Amniotic stem cell (primary cell): ENCODE measurements at regions not wholly inside any gene's neighbourhood (a gene's known extent, or its start where the extent isn't known, plus 50 kb on each side); places are given as distances from the start of the nearest gene placed in this dataset.

Experiments
- DNase-seq: peaks from one replicate; lab custom pipeline; 2025; lab: John Stamatoyannopoulos, UW

DNA sequence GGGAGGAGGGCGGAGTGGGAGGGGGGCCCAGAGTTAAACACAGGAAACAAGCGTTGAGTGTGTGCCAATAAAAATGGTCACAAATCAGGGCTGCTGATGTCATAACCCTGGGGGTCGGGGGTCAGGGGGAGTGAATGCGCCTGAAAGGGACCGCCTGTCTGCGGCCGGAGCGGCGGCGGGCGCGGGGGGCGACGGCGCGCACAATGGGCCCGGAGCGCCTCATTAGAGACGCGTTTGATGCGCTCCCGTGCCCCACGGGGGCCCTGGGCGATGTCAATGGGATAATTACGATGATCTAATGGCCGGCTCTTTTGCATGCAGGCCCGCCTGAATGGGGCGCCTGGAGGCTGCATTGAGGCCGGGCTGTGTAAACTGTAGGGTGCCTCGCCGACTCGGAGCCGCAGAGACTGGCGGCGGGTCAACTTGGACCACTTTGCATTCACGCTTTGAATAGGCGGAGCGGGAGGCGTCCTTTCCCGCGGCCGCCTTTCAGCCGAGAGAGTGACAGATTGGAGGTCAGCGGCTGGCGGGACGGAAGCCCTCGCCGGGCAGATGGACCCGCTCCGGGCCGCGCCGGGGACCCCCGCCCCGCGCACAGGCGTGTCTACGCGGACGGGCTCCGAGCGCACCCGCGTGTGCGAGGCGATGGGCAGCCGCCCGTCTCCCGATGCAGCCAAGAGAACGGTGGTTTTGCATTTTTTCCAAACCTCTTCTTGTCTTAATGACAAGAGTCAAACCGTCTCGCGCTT lies 296.1 kb downstream of the TFAP2C start:
- no peak for DNase-seq

DNA sequence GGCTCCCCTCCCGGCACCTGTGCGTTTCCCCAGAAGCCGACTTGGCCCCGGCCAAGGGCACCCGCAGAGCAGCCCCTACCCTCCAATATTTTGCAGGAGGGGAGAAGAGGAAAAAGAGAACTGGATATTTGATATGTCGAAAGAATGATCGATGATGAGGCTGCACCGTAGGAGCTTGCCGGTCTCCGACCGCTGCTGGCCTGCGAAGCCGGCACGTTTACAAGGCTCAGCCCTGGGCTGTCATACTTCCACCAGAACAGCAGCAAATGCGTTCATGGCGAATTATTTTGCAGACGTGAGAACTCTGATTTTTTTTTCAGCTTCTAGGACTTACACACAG lies 296.7 kb downstream of the TFAP2C start:
- no peak for DNase-seq

DNA sequence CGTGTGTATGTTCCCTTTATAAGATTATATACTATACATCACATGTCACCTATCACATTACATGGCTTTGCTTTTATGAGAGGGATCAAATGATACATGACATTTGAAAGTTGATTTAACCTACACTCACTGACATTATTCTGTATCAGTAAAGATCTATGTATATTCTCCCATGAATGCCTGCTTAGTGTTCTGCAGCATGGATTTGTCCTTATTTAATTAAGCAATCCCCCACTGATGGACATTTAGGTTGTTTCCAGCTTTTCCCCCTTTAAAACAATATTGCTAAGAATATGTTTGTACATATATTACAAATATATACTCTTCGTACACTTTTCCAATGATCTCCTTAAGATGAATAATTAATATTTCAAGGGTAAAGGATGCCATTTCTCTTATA lies 297.4 kb downstream of the TFAP2C start:
- no peak for DNase-seq

DNA sequence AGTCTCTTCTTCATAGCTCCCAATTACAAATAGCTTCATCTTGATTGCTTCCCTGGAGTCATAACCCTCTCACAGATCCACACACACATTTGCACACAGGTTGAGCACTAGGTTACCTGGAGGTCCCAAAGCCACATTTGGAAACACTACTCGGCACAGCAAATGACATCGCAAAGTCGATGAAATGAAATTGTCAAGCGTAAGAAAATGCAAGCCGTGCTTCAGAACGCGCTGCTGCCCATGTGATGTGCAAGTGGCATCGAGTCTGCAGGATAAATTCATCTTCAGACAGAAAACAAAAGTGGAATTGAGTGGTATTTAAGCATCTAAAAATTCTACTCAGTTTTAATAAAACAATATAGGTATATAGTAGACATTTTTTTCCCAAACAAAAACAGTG lies 298.0 kb downstream of the TFAP2C start:
- no peak for DNase-seq

DNA sequence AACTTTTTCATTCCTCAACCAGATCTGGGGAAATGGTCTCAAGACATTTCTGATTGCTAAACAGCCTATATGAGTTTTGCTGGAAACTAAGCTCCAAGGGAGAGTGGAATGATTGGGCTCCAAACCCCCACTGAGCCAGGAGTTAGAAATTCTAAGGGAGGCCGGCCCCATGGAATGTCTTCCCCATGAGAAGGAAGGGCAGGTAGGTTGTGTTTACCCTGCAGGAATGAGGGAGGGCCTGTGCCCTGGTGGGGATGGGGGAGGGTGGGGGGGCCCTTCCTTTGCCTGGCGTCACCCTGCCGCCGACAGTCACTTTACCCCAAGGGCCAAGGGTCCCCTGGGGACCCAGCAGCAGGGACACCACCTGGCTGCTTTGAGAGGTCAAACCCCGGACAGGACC lies 298.9 kb downstream of the TFAP2C start:
- no peak for DNase-seq

DNA sequence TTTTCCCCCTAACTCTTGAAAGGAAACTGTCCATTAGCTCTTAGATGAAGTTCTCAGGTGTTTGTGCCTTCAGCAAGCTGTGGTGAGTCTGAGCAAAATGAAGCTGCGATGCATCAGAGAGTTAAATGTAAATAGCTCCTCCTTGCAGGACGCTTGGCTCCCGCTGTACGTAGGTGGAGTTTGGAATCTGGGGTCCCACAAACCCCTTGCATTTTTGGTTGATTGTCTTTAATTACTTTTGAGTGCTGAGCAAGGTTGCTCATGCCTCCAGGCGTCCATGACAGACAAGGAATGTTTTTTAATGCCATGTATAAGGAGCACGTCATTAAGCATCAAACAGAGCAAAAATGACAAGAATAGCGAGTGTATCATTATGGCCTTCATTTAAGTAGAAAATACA lies 300.5 kb downstream of the TFAP2C start:
- no peak for DNase-seq

DNA sequence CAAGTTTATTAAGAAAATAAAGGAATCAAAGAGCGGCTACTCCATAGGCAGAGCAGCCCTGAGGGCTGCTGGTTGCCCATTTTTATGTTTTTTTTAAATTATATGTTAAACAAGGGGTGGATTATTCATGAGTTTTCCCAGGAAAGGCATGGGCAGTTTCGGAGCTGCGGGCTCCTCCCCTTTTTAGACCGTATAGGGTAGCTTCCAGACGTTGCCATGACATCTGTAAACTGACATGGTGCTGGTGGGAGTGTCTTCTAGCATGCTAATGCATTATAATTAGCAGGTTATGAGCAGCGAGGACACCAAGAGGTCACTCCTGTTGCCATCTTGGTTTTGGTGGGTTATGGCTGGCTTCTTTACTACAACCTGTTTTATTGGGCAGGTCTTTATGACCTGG lies 301.8 kb downstream of the TFAP2C start:
- DNase-seq: no peak

DNA sequence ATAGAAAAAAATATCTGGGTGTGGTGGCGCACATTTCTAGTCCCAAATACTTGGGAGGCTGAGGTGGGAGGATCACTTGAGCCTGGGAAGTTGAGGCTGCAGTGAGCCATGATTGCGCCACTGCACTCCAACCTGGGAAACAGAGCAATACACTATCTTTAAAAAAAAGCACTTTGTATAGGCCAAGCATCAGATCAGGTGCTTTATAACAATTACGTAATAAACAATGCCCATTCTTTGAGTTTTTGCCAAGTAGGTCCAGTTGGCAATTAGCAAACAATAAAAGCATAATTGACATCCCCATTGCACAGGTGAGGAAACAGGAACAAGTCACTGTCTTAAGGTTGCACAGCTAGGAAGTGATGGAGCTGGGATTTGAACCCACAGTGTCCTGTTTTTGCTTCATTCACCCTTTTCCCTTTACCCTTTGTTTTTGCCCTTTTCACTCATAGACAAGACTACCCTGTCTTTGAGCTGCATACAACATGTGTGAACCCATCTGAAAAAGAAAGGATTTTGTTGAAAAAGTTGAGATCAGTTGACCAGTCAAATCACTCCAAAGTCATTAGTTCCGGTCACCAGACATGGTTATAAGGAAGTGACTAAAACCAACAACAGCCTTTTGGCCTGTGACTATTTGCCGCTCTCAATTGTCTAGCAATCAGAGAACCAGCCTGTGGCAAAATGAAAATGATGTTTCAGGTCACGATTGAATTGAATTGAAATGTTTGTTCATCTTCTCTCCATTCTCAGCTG lies 303.6 kb downstream of the TFAP2C start:
- no peak for DNase-seq

DNA sequence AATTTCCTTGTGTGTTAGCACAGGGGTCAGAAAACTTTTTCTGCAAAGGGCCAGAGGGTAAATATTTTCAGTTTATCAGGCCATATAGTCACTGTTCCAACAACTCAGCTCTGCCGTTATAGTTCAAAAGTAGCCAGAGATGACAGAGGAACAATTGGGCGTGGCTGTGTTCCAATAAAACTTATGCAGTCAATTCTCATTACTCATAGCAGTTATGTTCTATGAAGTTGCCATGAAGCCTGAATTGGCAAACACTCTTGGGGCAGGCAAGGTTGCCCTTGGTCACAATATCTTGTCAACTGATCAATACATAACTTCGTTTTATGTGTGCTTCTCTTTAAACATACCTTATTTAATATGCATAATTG lies 304.2 kb downstream of the TFAP2C start:
- DNase-seq: no peak

DNA sequence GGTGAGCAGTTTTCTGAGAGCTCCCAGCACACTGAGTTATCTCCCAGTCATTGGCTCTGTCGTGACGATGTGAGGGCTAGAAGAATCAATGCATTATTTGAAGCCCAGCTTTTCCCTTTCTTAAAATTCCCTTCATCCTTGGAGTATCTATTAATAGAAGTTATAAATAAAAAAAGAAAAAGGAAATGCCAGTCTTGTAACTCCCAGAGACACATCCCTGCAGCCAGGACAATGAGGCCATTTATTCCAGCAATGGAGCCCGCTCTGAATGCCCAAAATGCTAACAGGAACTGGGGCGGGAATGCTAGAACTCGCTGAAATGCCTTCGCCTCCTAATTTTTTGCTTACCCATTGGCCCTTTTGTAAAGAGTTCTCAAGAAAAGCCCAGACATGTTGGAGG lies 305.8 kb downstream of the TFAP2C start:
- no peak for DNase-seq

DNA sequence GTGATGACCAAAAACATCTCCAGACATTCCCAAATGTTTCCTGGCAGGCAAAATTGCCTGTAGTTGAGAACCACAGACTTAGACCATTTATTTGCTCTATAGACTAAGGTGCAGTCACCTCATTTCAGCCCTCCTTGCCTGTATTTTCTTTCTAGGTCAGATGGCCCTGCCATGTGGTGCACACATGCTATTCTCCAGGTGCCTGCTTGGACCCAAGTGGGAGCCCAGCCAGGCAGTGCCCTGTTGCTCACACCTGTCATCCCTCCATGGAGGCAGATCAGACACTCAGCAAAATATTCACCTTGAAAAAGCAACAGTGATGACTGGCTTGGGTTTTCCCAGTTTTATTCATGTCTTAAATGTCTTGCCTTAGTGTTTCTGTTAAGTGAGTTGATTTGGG lies 311.4 kb downstream of the TFAP2C start:
- DNase-seq: no peak

DNA sequence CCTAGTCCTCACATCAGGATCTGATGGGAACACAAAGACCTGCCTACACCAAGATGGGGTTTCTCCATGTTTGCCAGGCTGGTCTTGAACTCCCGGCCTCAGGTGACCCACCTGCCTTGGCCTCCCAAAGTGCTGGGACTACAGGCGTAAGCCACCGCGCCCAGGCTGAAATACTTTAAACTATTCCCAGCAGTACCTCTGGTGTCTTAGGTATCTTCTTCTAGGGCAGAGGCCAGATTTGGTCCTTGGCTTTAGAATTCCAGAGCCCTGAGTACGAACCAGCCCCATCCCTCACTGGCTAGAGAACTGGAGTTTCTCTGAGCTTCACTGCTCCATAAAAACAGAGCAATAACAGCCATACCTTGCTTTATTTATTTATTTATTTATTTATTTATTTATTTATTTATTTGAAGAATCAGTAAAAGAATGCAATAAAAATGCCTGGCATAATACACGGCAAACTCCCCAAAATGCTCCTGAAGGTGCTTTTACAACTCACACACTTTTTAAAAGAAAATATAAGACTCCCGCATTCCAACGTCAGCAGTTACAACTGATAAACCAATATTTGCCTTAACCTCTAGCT lies 312.1 kb downstream of the TFAP2C start:
- no peak for DNase-seq

DNA sequence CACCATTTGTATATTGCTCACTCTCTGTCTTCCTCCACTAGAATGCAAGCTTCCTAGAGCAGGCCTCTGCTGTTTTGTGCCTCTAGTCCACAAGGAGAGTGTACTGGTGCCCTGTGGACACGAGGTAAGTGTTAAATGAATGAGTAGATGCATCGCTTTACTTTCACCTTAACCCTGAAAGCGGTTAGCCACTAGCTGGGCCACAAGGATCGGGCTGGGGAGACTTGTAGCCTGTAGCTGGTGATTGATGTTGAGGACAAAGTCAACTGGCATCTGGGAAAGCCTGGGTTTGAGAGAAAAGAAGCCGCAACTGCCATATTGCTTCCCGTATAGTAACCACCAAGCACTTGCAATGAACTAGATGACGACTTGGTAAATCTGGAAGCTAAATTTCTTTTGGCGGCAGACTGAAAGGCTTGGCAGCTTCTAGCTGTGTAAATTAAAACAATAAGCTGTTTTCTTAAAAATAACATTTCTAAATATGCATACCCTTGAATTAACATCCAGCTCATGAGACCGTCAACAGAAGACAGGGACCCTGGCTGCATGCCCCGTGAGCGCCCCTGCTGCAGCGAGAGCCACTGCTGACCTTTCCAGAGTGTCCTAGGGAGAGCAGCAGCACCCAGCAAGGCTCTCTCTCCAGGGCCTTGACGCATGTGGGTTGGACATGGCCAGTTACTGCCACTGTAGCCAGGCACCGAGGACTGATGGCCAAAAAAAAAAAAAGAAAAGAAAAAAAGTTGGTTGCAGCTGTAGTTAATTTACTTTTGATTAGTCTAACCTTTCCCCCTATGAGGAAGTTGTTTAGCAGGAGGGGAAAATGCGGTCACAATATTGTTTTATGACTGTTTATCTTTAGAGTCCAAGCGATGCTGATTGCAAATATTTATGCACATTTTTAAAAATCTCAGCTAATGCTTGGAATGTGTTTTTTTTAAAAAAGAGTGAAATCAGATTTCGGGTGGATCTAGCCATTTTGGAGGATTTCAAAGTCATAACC lies 315.1 kb downstream of the TFAP2C start:
- no peak for DNase-seq

DNA sequence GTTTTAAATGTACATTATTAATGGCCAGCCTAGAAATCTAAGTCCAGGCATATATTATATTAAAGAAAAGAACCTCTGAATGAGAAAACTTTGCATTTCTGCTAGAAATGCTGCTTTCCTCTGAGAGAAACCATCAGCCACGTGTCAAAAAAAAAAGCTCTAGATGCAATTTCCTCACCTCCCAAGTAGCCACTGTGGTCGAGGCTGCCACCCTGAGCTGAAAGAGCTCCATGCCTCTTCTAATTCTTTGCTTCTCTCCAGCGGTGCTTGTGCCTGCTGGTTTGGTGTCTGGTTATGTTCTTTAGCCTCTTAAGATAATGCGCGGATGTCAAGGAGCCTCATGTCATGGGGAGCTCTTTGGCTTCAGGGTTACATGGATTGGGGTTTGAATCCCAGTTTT lies 316.0 kb downstream of the TFAP2C start:
- DNase-seq: no peak

DNA sequence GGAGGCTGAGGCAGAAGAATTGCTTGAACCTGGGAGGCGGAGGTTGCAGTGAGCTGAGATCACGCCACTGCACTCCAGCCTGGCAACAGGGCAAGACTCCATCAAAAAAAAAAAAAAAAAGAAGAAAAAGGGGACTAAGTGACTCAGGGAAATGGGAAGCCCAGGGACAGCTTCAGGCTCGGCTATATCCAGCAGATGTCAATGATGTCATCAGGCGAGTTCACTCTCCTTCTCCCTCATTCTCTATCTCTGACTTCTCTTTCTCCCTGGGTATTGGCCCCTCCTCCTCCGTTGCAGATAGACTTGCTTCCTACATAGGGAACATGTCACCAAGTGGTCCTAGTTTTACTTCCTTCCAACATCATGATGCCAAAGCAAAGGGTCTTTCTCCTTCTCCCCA lies 316.8 kb downstream of the TFAP2C start:
- DNase-seq: no peak

DNA sequence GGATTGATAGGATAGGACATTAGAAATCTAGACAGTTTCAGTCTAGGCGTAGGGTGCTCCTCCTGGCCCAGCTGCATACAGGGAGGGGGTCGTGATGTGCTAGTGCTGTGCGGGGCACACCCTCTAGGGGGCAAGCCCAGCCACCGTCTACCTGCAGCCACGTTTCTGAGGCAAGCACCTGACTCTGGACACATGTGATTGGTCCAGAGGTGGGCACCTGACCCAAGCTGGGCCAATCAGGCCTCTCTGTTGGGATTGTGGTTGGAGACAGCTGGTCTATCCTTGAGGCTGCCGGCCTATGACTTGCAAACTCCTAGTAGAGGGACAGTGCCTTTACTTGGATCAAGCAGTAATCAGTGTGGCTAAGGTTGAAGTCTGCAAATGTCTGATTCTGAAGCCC lies 317.1 kb downstream of the BMP7 start:
- DNase-seq: no peak

DNA sequence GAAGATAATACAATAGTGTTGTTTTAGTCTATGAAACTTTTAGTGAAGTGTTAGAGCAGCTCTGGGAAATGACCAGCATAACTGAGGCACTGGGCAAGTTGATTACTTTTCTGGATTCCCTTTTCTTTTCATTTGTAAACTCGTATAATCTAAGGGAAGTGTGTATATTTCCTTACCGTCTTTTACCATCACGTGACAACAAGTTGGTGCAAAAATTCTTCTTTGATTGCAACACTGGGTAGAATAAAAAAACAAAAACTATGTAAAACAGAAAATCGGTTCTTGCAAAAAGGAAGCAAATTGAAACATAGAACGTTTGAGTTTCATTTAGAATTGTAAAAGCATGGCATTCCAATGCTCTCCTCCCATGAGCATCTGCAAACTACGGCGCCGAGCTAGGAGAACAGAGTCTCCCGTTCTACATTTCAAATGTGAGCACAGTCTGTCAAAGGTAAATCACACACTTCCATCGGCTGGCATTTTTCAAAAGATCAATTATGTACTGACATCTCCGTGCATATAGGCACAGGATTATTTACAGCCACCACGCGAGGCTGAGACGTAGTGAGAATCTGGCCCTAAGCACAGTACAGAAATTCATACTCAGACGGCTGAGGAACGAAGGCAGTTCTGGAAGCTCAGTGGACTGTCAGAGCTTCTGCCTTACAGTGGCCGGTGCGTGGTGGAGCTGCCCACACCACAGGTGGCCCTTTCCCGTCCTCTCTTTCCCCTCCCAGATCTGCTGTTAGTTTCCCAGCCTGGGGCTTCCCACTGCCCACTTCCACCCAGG lies 314.0 kb downstream of the BMP7 start:
- no peak for DNase-seq

DNA sequence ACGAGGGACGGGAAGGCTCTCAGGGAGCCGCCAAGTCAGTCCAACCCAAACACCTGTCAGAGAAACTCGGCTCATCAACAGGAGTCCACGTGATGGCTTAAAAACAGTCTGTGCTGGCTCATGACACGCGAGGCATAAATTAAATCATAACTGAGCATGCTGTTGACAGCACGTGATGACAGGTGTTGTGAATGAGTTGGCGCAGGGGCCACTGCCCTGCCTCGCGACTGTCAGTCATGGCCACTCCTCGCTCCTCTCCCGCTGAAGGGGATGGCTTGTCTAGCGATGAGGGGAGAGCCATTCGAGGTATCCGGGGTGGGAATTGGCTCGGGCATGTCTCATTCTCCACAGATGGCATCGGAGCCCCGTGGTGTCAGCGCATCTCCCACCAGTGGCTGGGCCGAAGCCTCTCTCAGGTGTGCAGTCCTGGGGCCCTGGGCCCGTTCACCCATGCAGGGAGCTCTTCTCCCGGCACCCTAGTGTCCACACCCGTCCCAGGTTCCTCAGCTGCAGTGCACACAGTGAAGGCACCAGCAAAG lies 313.3 kb downstream of the BMP7 start:
- no peak for DNase-seq

DNA sequence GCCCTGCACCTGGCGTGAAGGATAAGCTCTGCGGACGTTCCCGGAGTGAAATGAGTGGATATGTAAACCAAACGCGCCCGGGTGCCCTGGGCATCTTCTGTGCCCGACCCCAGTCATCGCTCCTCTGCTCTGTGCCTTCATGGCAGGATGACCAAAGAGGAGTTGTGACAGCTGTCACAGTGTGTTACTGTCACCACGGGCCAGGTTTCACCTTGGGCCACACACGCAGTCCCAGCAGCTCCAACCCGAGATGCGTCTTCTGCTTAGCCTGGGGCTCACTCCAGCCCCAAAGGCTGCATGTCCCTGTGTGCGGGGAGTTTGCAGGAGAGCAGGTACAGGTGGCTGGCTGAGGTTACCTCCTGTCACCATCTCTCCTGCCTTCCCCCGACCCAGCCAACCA lies 311.6 kb downstream of the BMP7 start:
- DNase-seq: no peak

DNA sequence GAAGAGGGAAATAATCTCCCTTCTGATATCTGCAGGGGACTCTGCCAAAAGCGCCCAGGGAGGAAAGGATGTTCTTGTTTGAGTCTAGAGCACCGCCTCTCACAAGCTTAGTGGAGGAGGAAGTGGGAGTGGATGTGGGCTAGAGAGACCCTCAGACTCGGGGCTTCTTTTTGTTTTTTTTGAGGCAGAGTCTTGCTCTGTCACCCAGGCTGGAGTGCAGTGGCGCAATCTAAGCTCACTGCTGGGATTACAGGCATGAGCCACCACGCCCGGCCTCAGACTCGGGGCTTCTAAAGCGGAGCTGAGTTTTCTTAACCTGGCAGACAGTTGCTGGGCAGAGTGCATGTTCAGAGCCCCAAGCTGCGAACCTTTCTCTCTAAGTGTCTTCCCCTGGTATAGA lies 310.8 kb downstream of the BMP7 start:
- no peak for DNase-seq

DNA sequence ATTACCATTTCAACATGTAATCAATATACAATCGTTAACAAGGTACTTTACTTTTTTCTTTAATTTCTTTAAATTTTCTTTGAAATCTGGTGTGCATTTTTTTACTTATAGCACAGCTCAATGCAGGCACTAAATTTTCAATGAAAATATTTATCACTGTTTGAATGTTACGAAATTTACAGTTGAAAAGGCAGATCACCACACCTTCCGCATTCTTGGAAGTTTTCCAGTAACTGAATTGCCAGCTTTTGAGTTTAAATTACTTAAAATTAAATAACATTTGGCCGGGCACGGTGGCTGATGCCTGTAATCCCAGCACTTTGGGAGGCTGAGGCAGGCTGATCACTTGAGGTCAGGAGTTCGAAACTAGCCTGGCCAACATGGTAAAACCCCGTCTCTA lies 309.9 kb downstream of the BMP7 start:
- DNase-seq: no peak
